ENCODE measurements at regions not wholly inside any gene's neighbourhood (a gene's known extent, or its start where the extent isn't known, plus 50 kb on each side); places are given as distances from the start of the nearest gene placed in this dataset.

DNA sequence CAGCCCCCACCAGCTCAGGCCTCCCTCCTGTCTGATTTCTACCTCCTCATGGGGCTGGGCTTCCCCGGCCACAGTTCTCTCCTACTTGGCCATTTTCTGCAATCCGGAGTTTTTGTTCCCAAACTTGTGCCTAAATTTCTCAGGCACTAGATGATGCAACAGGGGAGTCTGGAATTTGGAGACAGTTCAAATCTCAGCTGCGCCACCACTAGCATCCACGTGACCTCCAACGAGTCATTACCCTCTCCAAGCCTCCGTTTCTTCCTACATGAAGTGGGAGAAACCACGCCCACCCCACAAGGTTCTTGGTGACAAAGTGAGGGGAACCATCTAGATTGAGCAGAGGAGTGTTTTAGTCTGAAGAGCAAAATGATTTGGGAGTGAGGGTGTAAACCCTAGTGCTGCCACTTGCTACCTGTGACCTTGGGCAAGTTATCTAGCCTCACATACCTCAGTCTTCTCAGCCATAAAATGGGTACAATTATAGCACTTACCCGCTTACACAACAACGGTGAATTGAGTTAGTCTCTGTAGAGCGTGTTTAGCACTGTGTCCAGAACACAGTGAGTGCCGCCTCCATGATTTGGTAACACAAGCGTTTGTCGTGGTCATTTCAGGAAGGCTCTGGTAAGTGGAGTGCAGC lies 61.4 kb upstream of the ASAP2 start:
- TF ChIP-seq, protein P1, sequence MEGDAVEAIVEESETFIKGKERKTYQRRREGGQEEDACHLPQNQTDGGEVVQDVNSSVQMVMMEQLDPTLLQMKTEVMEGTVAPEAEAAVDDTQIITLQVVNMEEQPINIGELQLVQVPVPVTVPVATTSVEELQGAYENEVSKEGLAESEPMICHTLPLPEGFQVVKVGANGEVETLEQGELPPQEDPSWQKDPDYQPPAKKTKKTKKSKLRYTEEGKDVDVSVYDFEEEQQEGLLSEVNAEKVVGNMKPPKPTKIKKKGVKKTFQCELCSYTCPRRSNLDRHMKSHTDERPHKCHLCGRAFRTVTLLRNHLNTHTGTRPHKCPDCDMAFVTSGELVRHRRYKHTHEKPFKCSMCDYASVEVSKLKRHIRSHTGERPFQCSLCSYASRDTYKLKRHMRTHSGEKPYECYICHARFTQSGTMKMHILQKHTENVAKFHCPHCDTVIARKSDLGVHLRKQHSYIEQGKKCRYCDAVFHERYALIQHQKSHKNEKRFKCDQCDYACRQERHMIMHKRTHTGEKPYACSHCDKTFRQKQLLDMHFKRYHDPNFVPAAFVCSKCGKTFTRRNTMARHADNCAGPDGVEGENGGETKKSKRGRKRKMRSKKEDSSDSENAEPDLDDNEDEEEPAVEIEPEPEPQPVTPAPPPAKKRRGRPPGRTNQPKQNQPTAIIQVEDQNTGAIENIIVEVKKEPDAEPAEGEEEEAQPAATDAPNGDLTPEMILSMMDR (IDR thresholded peaks at IDR 0.05): no peak
- TF ChIP-seq POLR2A (IDR thresholded peaks at IDR 0.05) (no peak), EP300 (IDR thresholded peaks at IDR 0.05) (no peak), POLR2AphosphoS5 (IDR thresholded peaks at IDR 0.05) (no peak)

All from upper lobe of left lung (tissue), 4 donors.